GM21515 (cell line): ENCODE measurements at regions not wholly inside any gene's neighbourhood (a gene's known extent, or its start where the extent isn't known, plus 50 kb on each side); places are given as distances from the start of the nearest gene placed in this dataset.
"Not testable (repeated sequence)": the region's sequence is repeated elsewhere in the genome, so short reads cannot be mapped to it uniquely, and the experiment has no call there.

Experiments used
- ATAC-seq: cut with Tn5 transposase; IDR thresholded peaks from one replicate; pipeline ENCODE4 v1.9.1; 2021; ENCODE audit not compliant: unreplicated experiment

GRCh38 chr4:4668355-4669210 is 126.7 kb upstream of the STX18 start:
- ATAC-seq, result no peak

GRCh38 chr4:4667622-4668081 is 125.8 kb upstream of the STX18 start:
- no peak for ATAC-seq

GRCh38 chr4:4666693-4667621 is 125.1 kb upstream of the STX18 start:
- ATAC-seq, result no peak

GRCh38 chr4:4666187-4666586 is 124.3 kb upstream of the STX18 start:
- no peak for ATAC-seq

GRCh38 chr4:4664234-4664633 is 122.4 kb upstream of the STX18 start:
- ATAC-seq, result no peak

GRCh38 chr4:4663028-4663427 is 121.2 kb upstream of the STX18 start:
- ATAC-seq, result no peak

- ATAC-seq, result no peak
These were observed 120.4 kb upstream of the STX18 start for GRCh38 chr4:4662230-4662629.

GRCh38 chr4:4659871-4660651 is 118.2 kb upstream of the STX18 start:
- no peak for ATAC-seq

GRCh38 chr4:4658052-4658451 is 116.2 kb upstream of the STX18 start:
- ATAC-seq, result no peak

GRCh38 chr4:4656977-4657376 is 115.1 kb upstream of the STX18 start:
- no peak for ATAC-seq

- no peak for ATAC-seq
These were observed 114.1 kb upstream of the STX18 start for GRCh38 chr4:4655901-4656300.

- no peak for ATAC-seq
These were observed 113.2 kb upstream of the STX18 start for GRCh38 chr4:4655011-4655410.

GRCh38 chr4:4651811-4652755 is 110.2 kb upstream of the STX18 start:
- no peak for ATAC-seq

- no peak for ATAC-seq
These were observed 105.2 kb upstream of the STX18 start for GRCh38 chr4:4647041-4647440.

- ATAC-seq, result no peak
These were observed 103.9 kb upstream of the STX18 start for GRCh38 chr4:4645743-4646142.

- not testable (repeated sequence) for ATAC-seq
These were observed 102.4 kb upstream of the STX18 start for GRCh38 chr4:4644277-4644676.

GRCh38 chr4:4643743-4644142 is 101.9 kb upstream of the STX18 start:
- not testable (repeated sequence) for ATAC-seq

- no peak for ATAC-seq
These were observed 101.5 kb upstream of the STX18 start for GRCh38 chr4:4643306-4643705.

- ATAC-seq, result no peak
These were observed 100.7 kb upstream of the STX18 start for GRCh38 chr4:4642496-4643000.
